ENCODE measurements at regions not wholly inside any gene's neighbourhood (a gene's known extent, or its start where the extent isn't known, plus 50 kb on each side); places are given as distances from the start of the nearest gene placed in this dataset.
"Not testable (repeated sequence)": the region's sequence is repeated elsewhere in the genome, so short reads cannot be mapped to it uniquely, and the experiment has no call there.

- no peak overlapping the region for H3K27ac ChIP-seq
- H3K4me3 ChIP-seq (ENCODE audit: low read depth, low read length) = no peak overlapping the region
- in situ Hi-C loops (cut with HindIII; ENCODE audit: low pct_ligation_motif_present, low sequenced_read_pairs) = no loop called here
- H3K36me3 ChIP-seq (replicated peaks) = no peaks in the 10 kb centered on the region
- no peak for DNase-seq
- TF ChIP-seq, protein P1, sequence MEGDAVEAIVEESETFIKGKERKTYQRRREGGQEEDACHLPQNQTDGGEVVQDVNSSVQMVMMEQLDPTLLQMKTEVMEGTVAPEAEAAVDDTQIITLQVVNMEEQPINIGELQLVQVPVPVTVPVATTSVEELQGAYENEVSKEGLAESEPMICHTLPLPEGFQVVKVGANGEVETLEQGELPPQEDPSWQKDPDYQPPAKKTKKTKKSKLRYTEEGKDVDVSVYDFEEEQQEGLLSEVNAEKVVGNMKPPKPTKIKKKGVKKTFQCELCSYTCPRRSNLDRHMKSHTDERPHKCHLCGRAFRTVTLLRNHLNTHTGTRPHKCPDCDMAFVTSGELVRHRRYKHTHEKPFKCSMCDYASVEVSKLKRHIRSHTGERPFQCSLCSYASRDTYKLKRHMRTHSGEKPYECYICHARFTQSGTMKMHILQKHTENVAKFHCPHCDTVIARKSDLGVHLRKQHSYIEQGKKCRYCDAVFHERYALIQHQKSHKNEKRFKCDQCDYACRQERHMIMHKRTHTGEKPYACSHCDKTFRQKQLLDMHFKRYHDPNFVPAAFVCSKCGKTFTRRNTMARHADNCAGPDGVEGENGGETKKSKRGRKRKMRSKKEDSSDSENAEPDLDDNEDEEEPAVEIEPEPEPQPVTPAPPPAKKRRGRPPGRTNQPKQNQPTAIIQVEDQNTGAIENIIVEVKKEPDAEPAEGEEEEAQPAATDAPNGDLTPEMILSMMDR (IDR thresholded peaks at IDR 0.05; ENCODE audit: low read depth, low read length, missing control alignments) = no peak
- H3K27me3 ChIP-seq (replicated peaks) = no peaks in the 10 kb centered on the region
These were observed 152.0 kb downstream of the MATN1 start for GRCh38 chr1:30571380-30571779.

DNA sequence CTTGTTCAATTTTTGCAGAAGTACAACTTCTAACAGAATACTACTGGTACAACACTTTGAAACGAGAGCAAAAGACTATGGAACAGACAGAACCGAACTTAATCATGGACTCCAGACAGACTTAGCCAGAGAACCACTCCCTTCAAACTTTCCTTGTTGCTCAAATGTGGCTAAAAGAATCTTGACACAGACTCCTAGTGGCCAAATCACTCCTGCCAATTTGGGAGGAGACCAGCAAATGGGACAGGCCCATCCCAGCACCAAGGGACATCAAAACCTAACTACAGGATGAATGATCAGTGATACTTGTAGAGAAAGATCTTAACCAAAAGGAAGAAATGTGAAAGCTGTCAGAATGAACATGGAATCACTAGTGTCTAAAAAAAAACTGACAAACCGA is 154.0 kb downstream of the MATN1 start:
- H3K4me3 ChIP-seq (ENCODE audit: low read depth, low read length) = no peak overlapping the region
- no peaks in the 10 kb centered on the region for H3K27me3 ChIP-seq (replicated peaks)
- TF ChIP-seq, protein P1 (IDR thresholded peaks at IDR 0.05; ENCODE audit: low read depth, low read length, missing control alignments) = peak; percentile 13
- H3K36me3 ChIP-seq (replicated peaks) = no peaks in the 10 kb centered on the region
- in situ Hi-C loops (cut with HindIII; ENCODE audit: low pct_ligation_motif_present, low sequenced_read_pairs) = no loop called here
- no peak overlapping the region for H3K27ac ChIP-seq
- DNase-seq = no peak

DNA sequence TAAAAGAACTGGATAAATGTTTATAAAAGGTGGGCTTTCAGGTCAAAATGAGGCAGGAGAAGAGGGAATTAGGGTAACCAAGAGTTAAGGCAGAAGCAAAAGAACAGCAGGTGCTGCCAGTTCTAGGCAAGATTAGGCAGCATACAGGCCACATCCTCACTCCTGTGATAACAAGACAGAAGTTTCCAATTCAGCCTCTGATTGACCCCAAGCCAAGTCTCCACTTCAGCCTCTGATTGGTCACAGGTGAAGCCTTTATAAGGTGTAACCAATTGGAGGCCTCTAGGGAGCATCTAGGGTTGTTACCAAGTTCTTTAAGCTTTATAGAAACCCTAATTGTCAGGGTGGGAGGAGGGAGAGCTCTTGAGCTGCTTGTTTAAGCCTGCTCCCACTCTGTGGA is 160.8 kb downstream of the MATN1 start:
- TF ChIP-seq, protein P1 (IDR thresholded peaks at IDR 0.05; ENCODE audit: low read depth, low read length, missing control alignments) = no peak
- H3K27me3 ChIP-seq (replicated peaks) = no peaks in the 10 kb centered on the region
- in situ Hi-C loops (cut with HindIII; ENCODE audit: low pct_ligation_motif_present, low sequenced_read_pairs) = no loop called here
- no peak overlapping the region for H3K4me3 ChIP-seq (ENCODE audit: low read depth, low read length)
- H3K36me3 ChIP-seq (replicated peaks) = no peaks in the 10 kb centered on the region
- DNase-seq = no peak
- H3K27ac ChIP-seq = no peak overlapping the region

GRCh38 chr1:30551603-30552002 is 171.8 kb downstream of the MATN1 start:
- H3K27me3 ChIP-seq (replicated peaks) = no peaks in the 10 kb centered on the region
- TF ChIP-seq, protein P1 (IDR thresholded peaks at IDR 0.05; ENCODE audit: low read depth, low read length, missing control alignments) = no peak
- H3K27ac ChIP-seq = no peak overlapping the region
- in situ Hi-C loops (cut with HindIII; ENCODE audit: low pct_ligation_motif_present, low sequenced_read_pairs) = no loop called here
- H3K4me3 ChIP-seq (ENCODE audit: low read depth, low read length) = no peak overlapping the region
- no peak for DNase-seq
- no peaks in the 10 kb centered on the region for H3K36me3 ChIP-seq (replicated peaks)

GRCh38 chr1:30550365-30551220 is 172.8 kb downstream of the MATN1 start:
- no peak for DNase-seq
- Histone ChIP-seq H3K27ac (no peak overlapping the region), H3K27me3 (replicated peaks) (no peaks in the 10 kb centered on the region), H3K36me3 (replicated peaks) (no peaks in the 10 kb centered on the region), H3K4me3 (ENCODE audit: low read depth, low read length) (no peak overlapping the region)
- in situ Hi-C loops (cut with HindIII; ENCODE audit: low pct_ligation_motif_present, low sequenced_read_pairs) = no loop called here
- TF ChIP-seq, protein P1 (IDR thresholded peaks at IDR 0.05; ENCODE audit: low read depth, low read length, missing control alignments) = no peak

DNA sequence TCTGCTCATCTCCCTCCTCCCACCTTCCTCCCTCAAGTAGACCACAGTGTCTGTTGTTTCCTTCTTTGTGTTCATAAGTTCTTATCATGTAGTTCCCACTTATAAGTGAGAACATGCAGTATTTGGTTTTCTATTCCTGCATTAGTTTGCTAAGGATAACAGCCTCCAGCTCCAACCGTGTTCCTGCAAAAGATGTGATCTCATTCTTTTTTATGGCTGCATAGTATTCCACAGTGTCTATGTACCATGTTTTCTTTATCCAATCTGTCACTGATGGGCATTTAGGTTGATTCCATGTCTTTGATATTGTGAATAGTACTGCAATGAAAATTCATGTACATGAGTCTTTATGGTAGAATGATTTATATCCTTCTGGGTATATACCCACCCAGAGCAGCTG is 173.5 kb downstream of the MATN1 start:
- H3K27ac ChIP-seq; H3K27me3 ChIP-seq (replicated peaks); H3K36me3 ChIP-seq (replicated peaks); DNase-seq; in situ Hi-C loops (cut with HindIII; ENCODE audit: low pct_ligation_motif_present, low sequenced_read_pairs); H3K4me3 ChIP-seq (ENCODE audit: low read depth, low read length): not testable (repeated sequence)
